ENCODE measurements at regions not wholly inside any gene's neighbourhood (a gene's known extent, or its start where the extent isn't known, plus 50 kb on each side); places are given as distances from the start of the nearest gene placed in this dataset.
A peak's percentile ranks its signal among the peaks of the same experiment; 100 is the strongest.

DNA sequence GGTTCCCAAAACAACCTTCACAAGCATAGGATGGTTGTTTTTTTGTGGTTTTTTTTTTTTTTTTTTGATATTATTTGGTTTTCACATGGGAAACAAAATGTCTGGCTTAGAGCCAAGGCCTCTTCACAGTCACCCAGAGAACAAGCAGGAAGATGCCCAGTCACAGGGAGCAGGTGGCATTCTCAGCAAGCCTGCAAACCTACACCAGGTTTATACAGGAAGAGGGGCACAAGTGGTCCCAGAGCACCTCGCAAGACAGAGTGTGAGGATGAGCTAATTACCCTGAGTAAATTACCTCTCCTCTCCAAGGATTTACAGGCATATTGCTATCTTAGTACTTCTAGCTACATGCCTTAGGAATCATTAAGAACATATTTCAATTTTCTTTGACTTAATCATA, 1375.6 kb downstream of the EFNB2 start:
- DNase-seq: peak in 1 of 2 experiments; percentile 2

DNA sequence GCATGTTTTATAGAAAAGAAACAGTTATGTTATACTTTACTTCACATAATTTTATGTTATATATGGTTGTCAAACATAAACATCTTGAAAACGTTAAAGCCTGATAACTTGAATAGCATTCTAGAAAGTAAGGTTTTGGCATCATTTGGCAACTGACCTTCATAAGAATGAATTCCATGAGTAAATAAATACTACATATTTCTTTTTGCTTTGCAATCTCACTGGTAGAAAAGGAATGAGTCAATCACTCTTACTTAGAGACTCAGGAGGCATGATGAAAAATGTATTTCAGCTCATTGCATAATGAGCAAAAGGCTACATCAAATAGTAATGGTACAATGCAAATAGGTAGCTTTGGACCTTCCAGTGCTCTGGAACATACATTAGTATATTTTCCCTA, 1381.9 kb downstream of the EFNB2 start:
- DNase-seq: no peak

DNA sequence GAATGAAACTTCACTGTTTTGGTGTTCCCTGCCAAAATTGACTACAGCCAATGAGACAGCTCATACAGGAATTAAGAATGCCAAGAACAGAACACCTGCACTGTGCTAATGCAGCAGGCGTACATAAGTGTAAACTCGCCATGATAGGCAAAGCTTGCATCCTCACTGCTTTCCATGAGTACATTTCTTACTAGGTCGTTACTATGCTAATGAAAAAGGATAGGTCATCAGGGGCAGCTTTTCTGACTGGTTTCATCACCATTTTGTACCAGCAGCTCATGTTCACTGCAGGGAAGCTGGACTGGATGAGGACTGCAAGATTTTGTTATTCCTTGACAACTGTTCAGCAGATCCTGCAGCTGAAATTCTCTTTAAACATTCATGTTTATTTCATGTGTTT, 1383.8 kb downstream of the EFNB2 start:
- DNase-seq: no peak

DNA sequence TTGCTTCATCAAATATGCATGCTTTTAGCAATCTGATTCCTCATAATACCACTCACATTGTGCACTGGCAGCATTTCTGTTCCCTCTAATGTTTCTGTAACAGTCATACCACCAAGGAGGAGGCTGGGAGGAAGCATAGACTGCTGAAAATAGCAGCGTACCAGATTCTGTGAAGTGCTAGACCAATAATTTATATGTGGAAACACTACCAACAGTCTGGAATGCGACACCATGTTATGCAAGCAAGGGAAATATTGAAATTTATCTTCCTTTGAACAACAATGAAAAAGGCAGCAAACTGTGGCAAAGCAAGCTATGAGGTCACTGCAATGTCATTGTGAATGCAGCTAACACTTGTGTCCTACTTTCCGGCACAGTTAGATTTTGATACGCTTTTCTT, 1388.0 kb downstream of the EFNB2 start:
- no peak for DNase-seq

DNA sequence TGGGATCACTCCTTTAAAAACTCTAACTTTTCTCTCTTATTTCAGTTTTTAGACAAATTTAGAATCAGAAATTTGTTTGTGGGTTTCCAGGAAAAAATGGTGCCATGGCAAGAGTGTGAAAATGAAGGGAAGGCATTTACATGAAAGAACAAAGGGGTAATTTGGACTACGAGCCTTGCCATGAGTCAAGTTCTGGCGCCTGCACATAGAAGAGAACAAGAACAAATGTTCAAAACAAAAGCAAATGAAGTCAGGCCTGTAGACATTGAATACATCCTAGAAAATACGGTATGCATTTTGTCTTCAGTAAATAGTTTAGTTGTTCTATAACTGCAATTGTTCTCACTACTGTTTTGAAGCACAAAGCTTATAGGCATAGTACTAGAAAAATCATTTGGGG, 1390.5 kb downstream of the EFNB2 start:
- DNase-seq: no peak

DNA sequence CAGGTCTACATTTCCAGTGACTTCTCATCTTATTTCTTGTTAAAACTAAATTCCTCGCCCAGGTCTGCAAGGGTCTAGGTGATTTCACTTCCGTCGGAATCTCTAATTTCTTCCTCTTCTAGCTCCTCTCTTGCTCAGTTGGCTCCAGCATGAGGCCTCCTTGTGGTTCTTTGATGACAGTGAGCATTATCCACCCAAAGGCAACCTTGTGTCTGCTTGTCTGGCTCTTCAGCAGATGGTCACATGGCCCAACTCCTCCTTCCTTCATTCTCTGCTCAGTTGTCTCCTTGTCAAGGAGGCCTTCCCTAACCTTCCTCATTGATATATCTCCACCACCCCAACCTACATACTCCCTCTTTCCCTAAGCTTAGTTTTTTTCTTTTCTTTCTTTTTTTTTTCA, 1391.4 kb downstream of the EFNB2 start:
- DNase-seq: no peak

DNA sequence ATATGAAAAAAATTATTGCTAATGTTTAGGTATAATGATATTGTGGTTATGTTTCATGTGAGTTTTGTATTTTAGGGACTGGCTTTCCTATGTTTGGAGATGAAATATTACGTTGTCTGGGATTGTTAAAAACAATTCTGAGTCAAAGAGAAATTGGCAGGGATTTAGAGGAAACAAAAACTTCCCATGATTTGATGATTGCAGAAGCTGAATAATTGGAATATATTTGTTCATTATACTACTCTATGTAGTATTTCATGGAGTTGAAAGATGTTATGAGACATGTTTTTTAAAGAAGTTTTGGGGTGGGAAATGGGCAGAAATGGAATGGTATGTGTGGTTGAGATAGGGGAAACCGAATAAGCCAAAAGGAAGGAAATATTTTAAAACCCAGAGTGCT, 1392.9 kb downstream of the EFNB2 start:
- DNase-seq: no peak

DNA sequence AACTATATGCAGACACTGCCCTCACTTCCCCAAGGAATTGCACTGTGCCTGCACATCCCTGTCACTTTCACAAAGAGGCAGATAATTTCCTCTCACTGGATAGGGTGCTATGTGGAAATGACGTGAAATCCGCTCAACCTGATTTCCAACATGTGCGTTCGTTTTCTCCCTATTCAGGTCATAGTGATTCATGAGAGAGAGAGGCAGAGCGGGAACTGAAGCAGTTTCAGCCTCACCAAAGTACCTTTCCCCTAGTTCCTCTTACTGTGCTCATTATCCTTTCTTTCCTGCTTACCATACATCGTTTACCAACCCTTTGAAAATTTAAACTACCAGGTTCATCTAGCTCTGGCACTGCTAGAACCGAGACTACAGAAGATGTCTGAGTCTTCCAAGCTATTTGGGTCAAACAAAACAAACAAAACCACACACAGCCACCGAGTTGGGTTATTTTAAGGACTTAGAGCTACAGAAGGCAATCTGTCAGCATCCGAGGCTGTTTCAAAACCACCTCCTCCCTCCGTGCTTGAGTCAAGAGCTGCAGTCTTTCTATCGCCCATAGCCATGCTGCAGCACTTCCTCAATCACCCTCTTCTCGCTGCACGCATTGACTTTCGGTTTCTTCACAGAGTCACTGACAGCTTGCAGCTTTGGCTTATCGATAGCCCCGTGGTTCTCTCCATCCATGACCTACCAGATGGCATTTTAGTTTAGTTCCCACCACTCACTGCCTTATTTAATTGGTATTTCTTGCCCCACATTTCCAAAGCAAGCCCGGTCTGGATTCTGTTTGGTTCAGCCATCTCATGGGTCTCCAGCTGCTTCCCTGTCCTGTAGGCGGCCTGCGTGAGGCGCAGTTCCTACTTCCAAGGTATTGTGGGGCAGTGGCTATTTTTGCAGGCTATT, 1395.8 kb downstream of the EFNB2 start:
- no peak for DNase-seq

DNA sequence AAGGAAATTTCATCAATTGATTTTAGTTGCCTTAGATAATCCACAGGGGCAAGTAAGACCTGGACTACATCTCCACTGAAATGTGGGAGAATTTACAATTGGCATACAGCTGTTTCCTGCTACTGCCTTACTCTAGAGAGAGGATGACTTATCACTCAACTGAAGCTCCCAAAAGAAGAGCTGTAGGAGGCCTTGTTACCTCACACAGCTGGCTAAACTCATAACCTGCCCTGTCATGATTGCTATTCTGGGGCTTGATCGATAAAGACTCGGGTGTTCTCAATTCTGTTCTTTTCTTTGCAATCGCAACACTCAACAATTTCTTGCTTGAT, 1396.4 kb downstream of the EFNB2 start:
- no peak for DNase-seq

DNA sequence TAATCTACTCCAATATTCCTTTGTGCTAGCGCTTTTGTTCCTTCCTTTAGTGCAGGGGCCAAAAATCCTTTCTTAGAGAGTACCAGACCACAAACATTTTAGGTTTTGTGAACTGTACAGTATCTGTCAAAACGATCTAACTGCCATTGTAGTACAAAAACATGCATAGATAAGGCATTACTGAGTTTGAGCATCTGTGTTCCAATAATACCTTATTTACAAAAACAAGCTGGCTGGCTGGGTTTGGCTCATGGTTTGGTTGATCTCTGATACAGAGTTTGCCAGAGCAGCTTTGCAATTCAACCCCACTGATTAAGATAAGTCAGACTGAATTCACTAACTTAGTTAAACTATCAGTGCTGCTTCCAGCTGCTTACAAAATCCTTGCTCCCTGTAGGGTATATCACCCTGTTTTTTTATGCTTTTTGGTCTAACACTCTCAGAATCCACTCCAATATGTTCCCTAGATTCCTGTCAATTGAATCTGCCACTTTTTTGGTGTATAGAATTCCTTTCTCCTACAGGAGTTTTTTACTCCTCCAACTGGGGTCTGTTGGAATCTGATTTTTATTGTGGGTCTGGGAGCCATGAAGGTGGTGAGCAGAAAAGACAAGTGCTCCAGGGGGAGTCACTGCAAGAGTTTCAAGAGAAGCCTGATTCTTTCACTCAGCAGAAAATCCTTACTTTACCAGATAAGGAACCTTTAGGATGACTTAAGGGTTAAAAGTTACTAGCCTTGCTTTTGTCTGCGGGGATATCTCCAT, 1399.4 kb downstream of the EFNB2 start:
- DNase-seq: no peak

DNA sequence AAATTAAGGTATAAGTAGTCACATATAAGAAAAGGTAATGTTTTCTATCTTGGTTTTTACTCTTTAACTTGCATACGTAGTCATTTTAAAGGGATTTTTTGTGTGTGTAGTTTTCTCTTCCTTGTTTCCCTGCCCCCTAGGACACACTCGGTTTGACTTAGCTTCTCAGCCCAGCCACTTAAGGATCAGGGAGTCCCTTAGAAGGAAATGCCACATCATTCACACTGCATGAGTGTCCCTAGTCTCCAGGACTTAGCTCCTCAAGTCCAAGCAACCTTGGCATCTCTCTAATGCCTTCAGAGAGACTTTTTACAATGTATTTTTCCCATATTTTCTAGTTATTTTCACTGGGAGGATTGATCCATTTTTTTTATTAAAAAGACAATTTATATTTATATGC, 1407.7 kb downstream of the EFNB2 start:
- DNase-seq: no peak

DNA sequence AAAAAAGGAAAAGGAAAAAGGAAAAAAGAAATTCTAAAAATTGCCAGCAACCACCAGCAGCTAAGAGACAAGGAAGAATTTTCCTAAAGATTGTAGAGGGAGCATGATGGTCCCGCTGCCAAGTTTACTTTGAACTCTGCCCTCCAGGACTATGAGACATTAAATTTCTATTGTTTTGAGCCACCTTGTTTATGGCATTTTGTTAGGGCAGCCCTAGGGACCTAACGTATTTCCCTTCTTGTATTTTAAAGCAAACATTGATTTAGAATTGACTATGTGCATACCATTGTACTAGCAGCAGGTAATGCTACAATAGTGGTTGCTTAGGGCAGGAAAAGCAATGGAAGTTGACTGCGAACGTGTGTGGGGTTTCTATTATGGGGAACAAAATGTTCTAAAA, 1414.2 kb downstream of the EFNB2 start:
- no peak for DNase-seq

DNA sequence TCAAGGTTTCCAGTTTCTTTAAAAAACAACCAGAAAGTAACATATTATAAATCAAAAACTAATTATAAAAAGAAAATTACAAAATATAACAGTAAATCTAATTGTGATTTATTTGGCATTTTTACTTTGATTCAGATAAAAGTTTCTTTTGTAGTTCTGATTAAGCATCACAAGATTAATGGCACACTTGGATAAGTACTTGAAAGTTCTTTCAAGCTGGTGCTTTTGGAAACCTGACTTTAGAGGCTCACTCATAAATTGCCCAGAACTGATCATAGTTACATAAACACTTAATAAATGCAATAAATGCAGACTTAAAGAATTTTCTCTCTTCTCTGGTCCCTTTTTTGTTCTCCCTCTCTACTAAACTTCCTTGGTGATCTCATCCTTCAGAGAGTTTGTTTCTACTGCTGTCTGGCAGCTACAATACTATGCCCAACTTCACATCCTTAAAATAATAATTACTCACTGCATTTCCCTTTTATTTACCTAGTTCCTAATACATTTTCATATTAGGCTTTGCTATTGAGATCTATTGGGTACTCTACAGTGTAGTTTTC, 1417.0 kb downstream of the EFNB2 start:
- DNase-seq: no peak

DNA sequence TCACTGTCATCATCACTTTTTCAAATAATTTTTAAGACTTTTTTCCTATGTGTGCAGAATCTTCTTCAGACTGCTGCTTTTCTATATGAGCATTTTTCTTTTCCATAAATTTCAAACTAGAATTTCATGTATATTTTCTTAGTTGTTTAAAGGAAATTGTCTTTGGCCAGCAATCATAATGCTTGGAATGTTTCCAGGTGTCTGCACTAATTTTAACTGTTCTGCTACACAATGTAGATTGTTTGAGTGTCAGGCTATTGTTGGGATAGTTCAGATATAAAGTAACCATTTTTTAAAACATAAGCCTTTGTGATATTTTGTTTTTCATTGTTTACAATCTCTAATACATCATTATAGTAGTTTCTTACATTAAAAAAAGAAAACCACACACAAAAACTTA, 1418.5 kb downstream of the EFNB2 start:
- DNase-seq: no peak

DNA sequence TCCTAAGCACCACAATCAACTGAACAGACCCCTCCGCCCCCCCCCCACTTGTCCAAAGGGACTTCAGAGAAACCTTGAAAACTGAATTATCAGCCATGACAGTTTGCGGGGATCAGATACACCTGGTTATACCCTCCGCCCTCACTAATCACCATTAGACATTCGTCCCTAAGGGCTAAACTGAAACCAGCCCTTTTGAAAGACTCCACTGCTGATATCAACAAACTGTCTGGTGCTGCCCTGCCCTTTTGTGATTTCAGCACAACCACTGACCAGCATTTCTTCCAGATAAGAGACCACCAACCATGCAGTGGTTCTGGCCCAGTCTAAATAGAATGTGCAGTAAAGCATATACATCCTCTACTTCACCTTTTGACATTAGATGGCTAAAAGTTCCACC, 1422.9 kb downstream of the EFNB2 start:
- no peak for DNase-seq

DNA sequence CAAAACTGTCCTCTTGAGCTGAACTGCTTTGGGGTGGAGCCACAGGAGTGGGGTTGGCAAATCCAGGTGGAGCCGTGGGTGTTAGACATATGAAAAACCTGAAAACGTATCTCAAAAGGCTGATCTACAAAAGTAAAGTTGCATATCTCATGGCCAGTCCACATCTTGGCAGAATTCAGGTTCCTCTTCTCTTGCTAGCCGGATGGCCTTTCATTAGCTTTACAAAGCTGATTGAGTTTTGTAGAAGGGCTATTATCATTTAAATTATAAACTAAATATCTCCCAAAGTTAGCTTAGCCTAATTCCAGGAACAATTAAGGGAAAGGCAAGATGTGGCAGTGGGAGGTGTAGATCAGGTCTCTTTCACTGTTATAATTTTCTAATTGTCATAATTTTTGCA, 1427.7 kb downstream of the EFNB2 start:
- no peak for DNase-seq

DNA sequence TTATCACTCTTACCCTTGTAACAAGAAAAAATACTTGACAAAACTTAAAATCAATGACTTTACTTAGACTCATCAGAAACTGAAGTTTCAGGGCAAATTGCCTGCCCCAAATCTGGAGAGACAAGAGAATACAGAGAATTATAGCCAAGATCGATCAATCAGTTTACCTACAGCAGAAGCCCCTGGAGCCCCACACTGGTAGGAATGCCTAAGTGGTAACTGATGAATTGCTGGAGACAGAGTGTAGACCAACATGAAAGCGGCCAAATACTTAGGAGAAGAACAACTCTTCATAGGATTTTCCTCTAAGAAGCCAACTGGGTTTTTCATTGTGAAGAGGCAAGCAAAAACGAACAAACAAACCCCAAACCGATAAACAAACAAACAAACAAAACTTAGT, 1430.0 kb downstream of the EFNB2 start:
- no peak for DNase-seq

DNA sequence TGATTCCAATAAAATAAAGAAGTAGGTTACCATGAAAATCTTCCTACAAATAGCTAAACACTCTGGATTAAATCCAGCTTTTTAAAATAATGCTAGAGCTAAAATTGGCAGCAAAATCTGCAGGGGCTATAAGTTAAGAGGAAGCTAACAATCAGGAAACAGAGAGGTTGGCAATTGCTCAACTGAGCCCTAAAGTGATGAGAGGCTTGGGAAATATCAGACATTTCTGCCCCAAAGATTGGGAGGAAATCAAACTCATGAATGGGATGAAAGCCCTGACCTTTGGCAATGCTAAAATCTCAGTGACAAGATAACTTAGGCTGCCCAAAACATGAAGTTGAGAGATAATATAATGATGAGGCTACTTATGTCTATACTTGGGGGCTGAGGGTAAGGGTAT, 1437.9 kb downstream of the EFNB2 start:
- DNase-seq: peak in 1 of 2 experiments; percentile 14

DNA sequence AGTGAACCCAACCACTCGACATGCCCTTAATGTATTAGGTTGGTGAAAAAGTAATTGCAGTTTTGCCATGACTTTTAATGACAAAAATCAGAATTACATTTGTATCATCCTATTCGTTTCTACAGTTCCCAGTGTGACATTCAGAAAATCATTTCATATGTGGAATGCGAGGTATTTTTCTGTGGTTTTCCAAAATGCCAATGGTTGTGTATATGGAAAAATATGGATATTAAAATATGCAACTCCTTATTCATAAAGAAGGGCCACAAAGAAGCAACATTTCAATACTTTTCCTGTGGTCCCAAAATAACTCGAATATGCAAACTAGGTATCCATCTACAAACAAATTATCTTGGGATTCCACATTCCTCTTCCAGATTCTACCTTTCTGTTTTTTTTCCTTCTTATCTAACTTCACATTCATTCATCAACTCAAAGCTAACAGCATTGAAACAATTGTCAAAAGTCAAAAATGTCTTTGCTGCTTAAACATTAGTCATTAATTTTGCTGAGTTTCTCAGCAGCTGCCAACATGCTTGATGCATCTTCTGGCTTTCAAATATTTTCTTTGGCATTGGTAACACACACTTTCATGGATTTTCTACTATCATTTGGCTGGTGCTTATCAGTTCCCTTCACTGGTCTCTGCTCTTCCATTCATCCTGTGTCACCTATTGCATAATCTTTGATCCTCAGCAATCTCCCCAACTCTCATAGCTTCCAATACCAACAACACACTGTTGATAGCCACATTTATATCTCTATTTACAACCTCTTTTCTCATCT, 1445.4 kb downstream of the EFNB2 start:
- DNase-seq: no peak

DNA sequence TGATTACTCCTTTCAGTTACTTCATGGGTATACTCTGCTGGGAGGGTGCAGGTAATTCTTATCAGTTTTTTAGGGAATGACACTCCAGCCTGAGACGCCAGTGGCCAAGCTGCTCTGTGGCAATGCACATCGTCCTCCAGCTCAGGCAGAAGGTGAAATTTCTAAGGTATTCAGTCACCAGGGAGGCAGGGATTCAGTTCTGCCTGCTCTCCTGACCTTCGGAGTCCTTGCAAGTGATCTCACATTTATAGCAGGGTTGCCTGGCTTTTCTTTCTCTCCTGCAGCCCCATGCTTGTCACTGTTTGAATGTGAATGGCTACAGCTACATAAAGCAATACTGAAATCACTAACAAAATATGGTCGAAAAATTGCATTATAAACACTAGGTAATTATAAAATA, 1447.5 kb downstream of the EFNB2 start:
- DNase-seq: no peak

DNA sequence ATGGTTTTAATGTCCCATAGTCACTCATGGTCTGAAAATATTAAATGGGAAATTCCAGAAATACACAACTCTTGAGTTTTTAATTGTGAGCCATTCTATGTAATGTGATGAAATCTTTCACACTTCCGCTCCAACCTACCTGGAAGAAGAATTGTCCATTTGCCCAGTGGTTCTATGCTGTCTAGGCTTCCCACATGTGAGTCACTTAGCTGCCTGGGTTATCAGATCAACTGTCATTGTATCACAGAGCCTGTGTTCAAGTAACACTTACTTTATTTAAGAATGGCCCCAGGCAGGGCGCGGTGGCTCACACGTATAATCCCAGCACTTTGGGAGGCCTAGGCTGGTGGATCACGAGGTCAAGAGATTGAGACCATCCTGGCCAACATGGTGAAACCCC, 1450.5 kb downstream of the EFNB2 start:
- no peak for DNase-seq

DNA sequence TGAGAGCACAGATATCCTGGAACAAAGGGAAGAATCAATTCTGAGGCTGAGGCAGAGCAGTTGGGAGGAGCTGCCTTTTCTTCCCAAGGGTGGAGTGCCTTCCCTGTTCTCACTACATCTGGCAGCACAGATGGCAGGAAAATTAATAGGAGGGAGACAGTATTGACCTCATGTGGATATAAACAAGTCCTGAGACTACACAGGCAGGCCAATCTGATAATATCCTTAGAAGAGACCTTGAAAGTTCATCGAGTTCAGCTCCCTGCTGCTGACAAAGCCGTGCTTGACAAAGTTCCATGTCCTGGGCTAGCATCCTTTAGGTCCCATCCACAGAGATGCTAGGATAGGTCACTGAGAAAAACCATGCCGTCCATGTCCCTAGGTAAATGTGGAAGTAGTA, 1451.5 kb downstream of the EFNB2 start:
- peak; percentile 2 to 34 for DNase-seq

DNA sequence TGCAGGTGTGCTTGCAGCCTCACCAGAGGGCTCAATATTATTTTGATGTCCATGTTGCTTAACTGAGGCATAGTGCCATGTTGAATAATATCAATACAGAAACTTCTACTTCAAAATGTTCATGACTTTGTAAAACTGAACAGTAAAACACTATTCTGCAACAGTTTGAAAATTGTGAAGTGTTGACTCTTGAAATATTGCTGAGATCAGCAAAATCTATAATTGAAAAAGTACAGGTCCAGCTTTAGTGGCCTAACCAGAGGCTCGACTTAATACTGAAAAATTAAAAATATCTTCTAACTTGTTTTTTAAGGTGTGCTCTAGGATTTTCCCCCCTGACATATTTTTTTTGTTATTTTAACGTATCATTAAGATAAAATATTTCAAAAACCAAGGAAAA, 1460.7 kb downstream of the EFNB2 start:
- no peak for DNase-seq
